OCI-LY1 (cell line): ENCODE measurements at regions not wholly inside any gene's neighbourhood (a gene's known extent, or its start where the extent isn't known, plus 50 kb on each side); places are given as distances from the start of the nearest gene placed in this dataset.

Source experiments
- CTCF ChIP-seq: fragments of 200-600 bp; sonication (generic), shearing (Covaris generic); IDR thresholded peaks from 2 replicates; pipeline ENCODE4 v1.5.1; 2017; ENCODE audit warnings: mild to moderate bottlenecking, antibody characterized with exemption, low read length, moderate library complexity, mixed read lengths
- EZH2 ChIP-seq: fragments of 200-600 bp; sonication (generic), shearing (Covaris generic); IDR thresholded peaks from 2 replicates; pipeline ENCODE4 v1.8.0; 2017; ENCODE audit warnings: borderline replicate concordance, mixed run types, mild to moderate bottlenecking, antibody characterized with exemption, low read length, moderate library complexity, mixed read lengths

GRCh38 chr4:138437263-138437851, 195.2 kb upstream of the SLC7A11 start:
- TF ChIP-seq CTCF: no peak
- no peak for TF ChIP-seq EZH2
